ENCODE measurements at regions not wholly inside any gene's neighbourhood (a gene's known extent, or its start where the extent isn't known, plus 50 kb on each side); places are given as distances from the start of the nearest gene placed in this dataset.

- Histone ChIP-seq H3K27ac (ENCODE audit: low read length) (no peak overlapping the region), H3K4me1 (ENCODE audit: low read length) (peaks cover 2% of the 10 kb centered on the region), H3K79me2 (ENCODE audit: low read length) (no peaks in the 10 kb centered on the region), H3K9ac (ENCODE audit: low read length) (no peak overlapping the region), H3K4me3 (ENCODE audit: low read length) (no peak overlapping the region), H4K20me1 (ENCODE audit: insufficient read depth, low read length) (no peaks in the 10 kb centered on the region), H3K27me3 (ENCODE audit: low read depth, low read length) (no peaks in the 10 kb centered on the region), H3K36me3 (replicated peaks; ENCODE audit: low read depth, low read length) (no peaks in the 10 kb centered on the region), H2AFZ (ENCODE audit: low read depth, low read length) (no peak overlapping the region), H3K4me2 (ENCODE audit: low read length) (no peak overlapping the region), H3K9me3 (ENCODE audit: insufficient read depth, low read length) (0 out of 2 replicates have a peak, but pooled peaks cover 6% of the 10 kb centered on the region)
- TF ChIP-seq EZH2phosphoT487 (IDR thresholded peaks at IDR 0.05; ENCODE audit: low read depth) (no peak), CTCF (IDR thresholded peaks at IDR 0.05; ENCODE audit: low read depth, low read length) (no peak)
Observed at GRCh38 chr13:91273675-91274074, 73.8 kb upstream of the MIR17HG start.

GRCh38 chr13:91277013-91277676 lies 70.3 kb upstream of the MIR17HG start:
- Histone ChIP-seq H3K27ac (ENCODE audit: low read length) (no peak overlapping the region), H3K9me3 (ENCODE audit: insufficient read depth, low read length) (0 out of 2 replicates have a peak, but pooled peaks cover 6% of the 10 kb centered on the region), H3K36me3 (replicated peaks; ENCODE audit: low read depth, low read length) (no peaks in the 10 kb centered on the region), H2AFZ (ENCODE audit: low read depth, low read length) (no peak overlapping the region), H3K4me1 (ENCODE audit: low read length) (peaks cover 13% of the 10 kb centered on the region), H3K79me2 (ENCODE audit: low read length) (no peaks in the 10 kb centered on the region), H3K4me3 (ENCODE audit: low read length) (no peak overlapping the region), H3K9ac (ENCODE audit: low read length) (no peak overlapping the region), H3K4me2 (ENCODE audit: low read length) (no peak overlapping the region), H4K20me1 (ENCODE audit: insufficient read depth, low read length) (no peaks in the 10 kb centered on the region), H3K27me3 (ENCODE audit: low read depth, low read length) (no peaks in the 10 kb centered on the region)
- no peak for TF ChIP-seq CTCF (IDR thresholded peaks at IDR 0.05; ENCODE audit: low read depth, low read length)
- no peak for TF ChIP-seq EZH2phosphoT487 (IDR thresholded peaks at IDR 0.05; ENCODE audit: low read depth)

GRCh38 chr13:91278291-91278690 lies 69.2 kb upstream of the MIR17HG start:
- Histone ChIP-seq H3K9ac (ENCODE audit: low read length) (no peak overlapping the region), H3K4me2 (ENCODE audit: low read length) (no peak overlapping the region), H3K36me3 (replicated peaks; ENCODE audit: low read depth, low read length) (no peaks in the 10 kb centered on the region), H3K27me3 (ENCODE audit: low read depth, low read length) (no peaks in the 10 kb centered on the region), H3K4me3 (ENCODE audit: low read length) (no peak overlapping the region), H3K4me1 (ENCODE audit: low read length) (peaks cover 18% of the 10 kb centered on the region), H2AFZ (ENCODE audit: low read depth, low read length) (no peak overlapping the region), H3K27ac (ENCODE audit: low read length) (no peak overlapping the region), H3K79me2 (ENCODE audit: low read length) (no peaks in the 10 kb centered on the region), H4K20me1 (ENCODE audit: insufficient read depth, low read length) (no peaks in the 10 kb centered on the region), H3K9me3 (ENCODE audit: insufficient read depth, low read length) (0 out of 2 replicates have a peak, but pooled peaks cover 6% of the 10 kb centered on the region)
- TF ChIP-seq EZH2phosphoT487 (IDR thresholded peaks at IDR 0.05; ENCODE audit: low read depth) (no peak), CTCF (IDR thresholded peaks at IDR 0.05; ENCODE audit: low read depth, low read length) (no peak)

GRCh38 chr13:91278888-91279287 lies 68.6 kb upstream of the MIR17HG start:
- H3K79me2 ChIP-seq (ENCODE audit: low read length), result no peaks in the 10 kb centered on the region
- no peaks in the 10 kb centered on the region for H3K27me3 ChIP-seq (ENCODE audit: low read depth, low read length)
- TF ChIP-seq EZH2phosphoT487 (IDR thresholded peaks at IDR 0.05; ENCODE audit: low read depth), result no peak
- TF ChIP-seq CTCF (IDR thresholded peaks at IDR 0.05; ENCODE audit: low read depth, low read length), result no peak
- H3K4me1 ChIP-seq (ENCODE audit: low read length), result peaks cover 19% of the 10 kb centered on the region
- H3K4me2 ChIP-seq (ENCODE audit: low read length), result peak overlapping the region; percentile 19; the same call in 1 of the 2 replicates
- 0 out of 2 replicates have a peak, but pooled peaks cover 6% of the 10 kb centered on the region for H3K9me3 ChIP-seq (ENCODE audit: insufficient read depth, low read length)
- no peaks in the 10 kb centered on the region for H3K36me3 ChIP-seq (replicated peaks; ENCODE audit: low read depth, low read length)
- H3K27ac ChIP-seq (ENCODE audit: low read length), result peak overlapping the region; percentile 8; the same call in 1 of the 2 replicates
- H3K9ac ChIP-seq (ENCODE audit: low read length), result no peak overlapping the region
- peak overlapping the region; percentile 2; the same call in 1 of the 2 replicates for H2AFZ ChIP-seq (ENCODE audit: low read depth, low read length)
- no peaks in the 10 kb centered on the region for H4K20me1 ChIP-seq (ENCODE audit: insufficient read depth, low read length)
- H3K4me3 ChIP-seq (ENCODE audit: low read length), result no peak overlapping the region

Measured in OCI-LY3 (cell line).